ENCODE measurements at regions not wholly inside any gene's neighbourhood (a gene's known extent, or its start where the extent isn't known, plus 50 kb on each side); places are given as distances from the start of the nearest gene placed in this dataset.

GRCh38 chr14:34046799-34047520 is 96.1 kb upstream of the EGLN3 start:
- intact Hi-C loops (cut with micrococcal nuclease), result no loop called here
- H2AFZ ChIP-seq (ENCODE audit: low read depth, low read length, poor library complexity, severe bottlenecking), result no peak overlapping the region
- peaks cover 30 to 44% of the 10 kb centered on the region in 2 experiments for H3K4me1 ChIP-seq (ENCODE audit: control insufficient read depth in 1 of 2, insufficient read depth in 2 of 2, low read length in 2 of 2)
- POLR2A ChIA-PET, result interaction anchor here (0.7 to 1.9 kb wide), 2 partner anchors 11 to 96 kb away, joined by 3 to 4 read pairs; no protein-coding TSS in a partner anchor
- H3K9ac ChIP-seq (ENCODE audit: low read length), result no peak overlapping the region
- no peak overlapping the region for H3K4me2 ChIP-seq (ENCODE audit: low read length)
- DNase-seq (ENCODE audit: low read depth, low spot score), result no peak
- CTCF ChIA-PET, result no interaction called here
- H3K9me3 ChIP-seq (ENCODE audit: control insufficient read depth in 1 of 2, insufficient read depth in 1 of 2, low read depth in 1 of 2, low read length in 2 of 2), result no peaks in the 10 kb centered on the region
- no peaks in the 10 kb centered on the region for H3K27me3 ChIP-seq (ENCODE audit: insufficient read depth, low read length)
- H3K27ac ChIP-seq (ENCODE audit: low read depth, low read length), result no peak overlapping the region
- no peaks in the 10 kb centered on the region for H3K36me3 ChIP-seq (ENCODE audit: control insufficient read depth in 1 of 2, insufficient read depth in 2 of 2, low read length in 2 of 2)
- no peaks in the 10 kb centered on the region for H3K9me2 ChIP-seq (ENCODE audit: insufficient read depth)
- TF ChIP-seq, protein P1, sequence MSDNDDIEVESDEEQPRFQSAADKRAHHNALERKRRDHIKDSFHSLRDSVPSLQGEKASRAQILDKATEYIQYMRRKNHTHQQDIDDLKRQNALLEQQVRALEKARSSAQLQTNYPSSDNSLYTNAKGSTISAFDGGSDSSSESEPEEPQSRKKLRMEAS (IDR thresholded peaks at IDR 0.05), result no peak
- TF ChIP-seq, protein P2, sequence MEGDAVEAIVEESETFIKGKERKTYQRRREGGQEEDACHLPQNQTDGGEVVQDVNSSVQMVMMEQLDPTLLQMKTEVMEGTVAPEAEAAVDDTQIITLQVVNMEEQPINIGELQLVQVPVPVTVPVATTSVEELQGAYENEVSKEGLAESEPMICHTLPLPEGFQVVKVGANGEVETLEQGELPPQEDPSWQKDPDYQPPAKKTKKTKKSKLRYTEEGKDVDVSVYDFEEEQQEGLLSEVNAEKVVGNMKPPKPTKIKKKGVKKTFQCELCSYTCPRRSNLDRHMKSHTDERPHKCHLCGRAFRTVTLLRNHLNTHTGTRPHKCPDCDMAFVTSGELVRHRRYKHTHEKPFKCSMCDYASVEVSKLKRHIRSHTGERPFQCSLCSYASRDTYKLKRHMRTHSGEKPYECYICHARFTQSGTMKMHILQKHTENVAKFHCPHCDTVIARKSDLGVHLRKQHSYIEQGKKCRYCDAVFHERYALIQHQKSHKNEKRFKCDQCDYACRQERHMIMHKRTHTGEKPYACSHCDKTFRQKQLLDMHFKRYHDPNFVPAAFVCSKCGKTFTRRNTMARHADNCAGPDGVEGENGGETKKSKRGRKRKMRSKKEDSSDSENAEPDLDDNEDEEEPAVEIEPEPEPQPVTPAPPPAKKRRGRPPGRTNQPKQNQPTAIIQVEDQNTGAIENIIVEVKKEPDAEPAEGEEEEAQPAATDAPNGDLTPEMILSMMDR (IDR thresholded peaks at IDR 0.05 in 2 of 3, conservative IDR thresholded peaks at IDR 0.05 in 1 of 3; ENCODE audit: borderline replicate concordance in 1 of 3, insufficient read depth in 1 of 3, low read depth in 2 of 3, low read length in 2 of 3), result no peak
- TF ChIP-seq EZH2phosphoT487 (IDR thresholded peaks at IDR 0.05; ENCODE audit: borderline replicate concordance) (no peak), SP1 (IDR thresholded peaks at IDR 0.05; ENCODE audit: low read depth) (no peak), POLR2A (IDR thresholded peaks at IDR 0.05; ENCODE audit: borderline replicate concordance, extremely low read depth, insufficient read depth, insufficient read length) (no peak), JUND (IDR thresholded peaks at IDR 0.05) (no peak)
- TF ChIP-seq, protein P3, sequence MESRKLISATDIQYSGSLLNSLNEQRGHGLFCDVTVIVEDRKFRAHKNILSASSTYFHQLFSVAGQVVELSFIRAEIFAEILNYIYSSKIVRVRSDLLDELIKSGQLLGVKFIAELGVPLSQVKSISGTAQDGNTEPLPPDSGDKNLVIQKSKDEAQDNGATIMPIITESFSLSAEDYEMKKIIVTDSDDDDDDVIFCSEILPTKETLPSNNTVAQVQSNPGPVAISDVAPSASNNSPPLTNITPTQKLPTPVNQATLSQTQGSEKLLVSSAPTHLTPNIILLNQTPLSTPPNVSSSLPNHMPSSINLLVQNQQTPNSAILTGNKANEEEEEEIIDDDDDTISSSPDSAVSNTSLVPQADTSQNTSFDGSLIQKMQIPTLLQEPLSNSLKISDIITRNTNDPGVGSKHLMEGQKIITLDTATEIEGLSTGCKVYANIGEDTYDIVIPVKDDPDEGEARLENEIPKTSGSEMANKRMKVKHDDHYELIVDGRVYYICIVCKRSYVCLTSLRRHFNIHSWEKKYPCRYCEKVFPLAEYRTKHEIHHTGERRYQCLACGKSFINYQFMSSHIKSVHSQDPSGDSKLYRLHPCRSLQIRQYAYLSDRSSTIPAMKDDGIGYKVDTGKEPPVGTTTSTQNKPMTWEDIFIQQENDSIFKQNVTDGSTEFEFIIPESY (IDR thresholded peaks at IDR 0.05; ENCODE audit: extremely low read depth, insufficient replicate concordance, low read length), result no peak
- H3K4me3 ChIP-seq (replicated peaks in 1 of 2; ENCODE audit: low read depth in 1 of 2, low read length in 2 of 2), result no peak overlapping the region
- no TSS peak for BruUV-seq (replicated peaks)
- no peaks in the 10 kb centered on the region for H3K79me2 ChIP-seq (ENCODE audit: insufficient read depth, low read length)
- RAD21 ChIA-PET (ENCODE audit: low non-redundant PET in 1 of 2, low total read pairs in 2 of 2, uncharacterized antibody in 2 of 2, unreplicated experiment in 2 of 2), result no interaction called here
- no peaks in the 10 kb centered on the region for H4K20me1 ChIP-seq (ENCODE audit: insufficient read depth)
- no peak for ATAC-seq

Measured in HCT116 (cell line).